C4-2B (cell line): ENCODE measurements at regions not wholly inside any gene's neighbourhood (a gene's known extent, or its start where the extent isn't known, plus 50 kb on each side); places are given as distances from the start of the nearest gene placed in this dataset.

Source experiments
- ZFX ChIP-seq: fragments of 450-650 bp; IDR thresholded peaks from 2 replicates; pipeline ENCODE4 v1.6.1; 2017
- TF ChIP-seq, protein P1 (sequence below): fragments of 450-650 bp; conservative IDR thresholded peaks from 2 replicates; pipeline ENCODE4 v1.5.1; 2017; ENCODE audit warnings: mild to moderate bottlenecking

GRCh38 chr13:44287958-44288357, 85.7 kb upstream of the SERP2 start:
- TF ChIP-seq, protein P1, sequence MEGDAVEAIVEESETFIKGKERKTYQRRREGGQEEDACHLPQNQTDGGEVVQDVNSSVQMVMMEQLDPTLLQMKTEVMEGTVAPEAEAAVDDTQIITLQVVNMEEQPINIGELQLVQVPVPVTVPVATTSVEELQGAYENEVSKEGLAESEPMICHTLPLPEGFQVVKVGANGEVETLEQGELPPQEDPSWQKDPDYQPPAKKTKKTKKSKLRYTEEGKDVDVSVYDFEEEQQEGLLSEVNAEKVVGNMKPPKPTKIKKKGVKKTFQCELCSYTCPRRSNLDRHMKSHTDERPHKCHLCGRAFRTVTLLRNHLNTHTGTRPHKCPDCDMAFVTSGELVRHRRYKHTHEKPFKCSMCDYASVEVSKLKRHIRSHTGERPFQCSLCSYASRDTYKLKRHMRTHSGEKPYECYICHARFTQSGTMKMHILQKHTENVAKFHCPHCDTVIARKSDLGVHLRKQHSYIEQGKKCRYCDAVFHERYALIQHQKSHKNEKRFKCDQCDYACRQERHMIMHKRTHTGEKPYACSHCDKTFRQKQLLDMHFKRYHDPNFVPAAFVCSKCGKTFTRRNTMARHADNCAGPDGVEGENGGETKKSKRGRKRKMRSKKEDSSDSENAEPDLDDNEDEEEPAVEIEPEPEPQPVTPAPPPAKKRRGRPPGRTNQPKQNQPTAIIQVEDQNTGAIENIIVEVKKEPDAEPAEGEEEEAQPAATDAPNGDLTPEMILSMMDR = no peak
- TF ChIP-seq ZFX = no peak
